ENCODE measurements at regions not wholly inside any gene's neighbourhood (a gene's known extent, or its start where the extent isn't known, plus 50 kb on each side); places are given as distances from the start of the nearest gene placed in this dataset.

- intact Hi-C loops (cut with micrococcal nuclease) = no loop called here
- FAIRE-seq = no peak
- H4K20me1 ChIP-seq (replicated peaks; ENCODE audit: control insufficient read depth, extremely low read depth, insufficient read depth, low read length) = no peaks in the 10 kb centered on the region
- H3K4me1 ChIP-seq (ENCODE audit: control insufficient read depth, extremely low read depth, insufficient read depth, low read length) = no peaks in the 10 kb centered on the region
- H3K36me3 ChIP-seq (ENCODE audit: control insufficient read depth in 2 of 2, extremely low read depth in 1 of 2, insufficient read depth in 2 of 2, low read length in 2 of 2) = no peaks in the 10 kb centered on the region
- H3K79me2 ChIP-seq (ENCODE audit: control insufficient read depth, insufficient read depth, low read length) = no peaks in the 10 kb centered on the region
- ChIA-PET CTCF (no interaction called here), POLR2A (no interaction called here)
- H3K27me3 ChIP-seq (ENCODE audit: control insufficient read depth in 2 of 2, insufficient read depth in 2 of 2, low read length in 2 of 2) = no peaks in the 10 kb centered on the region
- H3K9me1 ChIP-seq (replicated peaks; ENCODE audit: control insufficient read depth, extremely low read depth, insufficient read depth, low read length) = no peaks in the 10 kb centered on the region
- H3K4me3 ChIP-seq (replicated peaks in 1 of 3; ENCODE audit: insufficient read depth in 1 of 3, low read depth in 1 of 3, low read length in 3 of 3) = no peak overlapping the region
- H3K4me2 ChIP-seq (ENCODE audit: insufficient read depth, low read length) = no peak overlapping the region
- H3K27ac ChIP-seq (ENCODE audit: insufficient read depth, low read depth, low read length) = no peak overlapping the region
- no peaks in the 10 kb centered on the region for H3K9me3 ChIP-seq (replicated peaks; ENCODE audit: control insufficient read depth, insufficient read depth, low read length)
- no peak for DNase-seq (ENCODE audit: low read depth, low spot score)
- TF ChIP-seq POLR2AphosphoS5 (IDR thresholded peaks at IDR 0.05; ENCODE audit: insufficient read depth, low read depth, low read length) (no peak), POLR2A (IDR thresholded peaks at IDR 0.05; ENCODE audit: low read depth, low read length) (no peak), JUN (IDR thresholded peaks at IDR 0.05; ENCODE audit: borderline replicate concordance, insufficient read depth, insufficient read length, low read depth) (no peak), EZH2 (IDR thresholded peaks at IDR 0.05; ENCODE audit: borderline replicate concordance, low read depth, low read length, severe bottlenecking) (no peak), GATA2 (IDR thresholded peaks at IDR 0.05; ENCODE audit: insufficient read depth, insufficient read length, low read depth, low read length) (no peak), MYC (IDR thresholded peaks at IDR 0.05; ENCODE audit: low read depth, low read length) (no peak), FOS (IDR thresholded peaks at IDR 0.05; ENCODE audit: borderline replicate concordance, insufficient read depth, low read length) (no peak)
- TF ChIP-seq, protein P1, sequence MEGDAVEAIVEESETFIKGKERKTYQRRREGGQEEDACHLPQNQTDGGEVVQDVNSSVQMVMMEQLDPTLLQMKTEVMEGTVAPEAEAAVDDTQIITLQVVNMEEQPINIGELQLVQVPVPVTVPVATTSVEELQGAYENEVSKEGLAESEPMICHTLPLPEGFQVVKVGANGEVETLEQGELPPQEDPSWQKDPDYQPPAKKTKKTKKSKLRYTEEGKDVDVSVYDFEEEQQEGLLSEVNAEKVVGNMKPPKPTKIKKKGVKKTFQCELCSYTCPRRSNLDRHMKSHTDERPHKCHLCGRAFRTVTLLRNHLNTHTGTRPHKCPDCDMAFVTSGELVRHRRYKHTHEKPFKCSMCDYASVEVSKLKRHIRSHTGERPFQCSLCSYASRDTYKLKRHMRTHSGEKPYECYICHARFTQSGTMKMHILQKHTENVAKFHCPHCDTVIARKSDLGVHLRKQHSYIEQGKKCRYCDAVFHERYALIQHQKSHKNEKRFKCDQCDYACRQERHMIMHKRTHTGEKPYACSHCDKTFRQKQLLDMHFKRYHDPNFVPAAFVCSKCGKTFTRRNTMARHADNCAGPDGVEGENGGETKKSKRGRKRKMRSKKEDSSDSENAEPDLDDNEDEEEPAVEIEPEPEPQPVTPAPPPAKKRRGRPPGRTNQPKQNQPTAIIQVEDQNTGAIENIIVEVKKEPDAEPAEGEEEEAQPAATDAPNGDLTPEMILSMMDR (IDR thresholded peaks at IDR 0.05; ENCODE audit: extremely low read depth in 1 of 2, insufficient read depth in 1 of 2, low read depth in 1 of 2, low read length in 2 of 2) = no peak
- TF ChIP-seq, protein P2, sequence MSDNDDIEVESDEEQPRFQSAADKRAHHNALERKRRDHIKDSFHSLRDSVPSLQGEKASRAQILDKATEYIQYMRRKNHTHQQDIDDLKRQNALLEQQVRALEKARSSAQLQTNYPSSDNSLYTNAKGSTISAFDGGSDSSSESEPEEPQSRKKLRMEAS (IDR thresholded peaks at IDR 0.05; ENCODE audit: insufficient read depth, insufficient read length) = no peak
- no peak overlapping the region for H2AFZ ChIP-seq (ENCODE audit: low read depth, low read length)
- H3K9ac ChIP-seq (replicated peaks; ENCODE audit: extremely low read depth, insufficient read depth, low read length) = no peak overlapping the region
- dilution Hi-C loops (cut with MboI; ENCODE audit: extremely low pct_ligation_motif_present, low sequenced_read_pairs) = no loop called here
- no TSS peak for BruUV-seq (replicated peaks)
These were observed 253.9 kb upstream of the DMAC1 start for GRCh38 chr9:8053501-8053900.

Measured in endothelial cell of umbilical vein (primary cell).